ENCODE measurements at regions not wholly inside any gene's neighbourhood (a gene's known extent, or its start where the extent isn't known, plus 50 kb on each side); places are given as distances from the start of the nearest gene placed in this dataset.

DNA sequence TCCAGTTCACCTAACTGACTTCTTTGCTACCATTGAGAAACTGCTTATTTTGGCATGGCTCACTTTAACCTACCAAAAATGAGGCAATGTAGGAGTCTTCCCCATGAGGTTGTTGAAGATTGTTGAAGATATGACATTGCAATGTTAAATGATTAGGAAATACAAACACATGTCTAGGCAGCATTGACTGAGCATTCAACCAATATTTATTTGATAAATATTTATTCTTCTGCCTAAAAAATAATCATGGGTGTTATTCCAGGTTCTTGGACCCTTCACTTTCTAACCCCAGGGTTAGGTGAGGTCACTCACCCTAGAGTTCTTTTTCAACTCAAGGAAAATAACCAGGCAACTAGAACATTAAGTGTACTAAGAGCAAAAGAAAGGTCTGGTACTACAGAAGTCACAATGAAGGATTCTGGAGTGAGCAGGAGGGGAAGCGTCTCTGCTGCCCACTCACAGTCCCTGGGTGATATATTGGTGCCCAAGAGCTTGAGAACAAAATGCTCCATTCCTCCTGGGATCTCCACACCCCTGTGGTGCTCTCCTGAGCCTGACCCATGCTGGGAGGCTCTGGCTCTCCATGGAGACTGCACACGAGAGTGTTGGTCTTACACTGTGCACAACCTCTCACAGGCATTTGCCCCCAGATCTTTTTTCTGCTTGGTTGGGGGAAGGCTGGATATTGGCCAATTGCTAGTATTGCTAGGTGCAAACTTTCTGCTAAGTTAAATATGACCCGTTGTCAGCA lies 123.4 kb downstream of the SPAG6 start:
- TF ChIP-seq, protein P1, sequence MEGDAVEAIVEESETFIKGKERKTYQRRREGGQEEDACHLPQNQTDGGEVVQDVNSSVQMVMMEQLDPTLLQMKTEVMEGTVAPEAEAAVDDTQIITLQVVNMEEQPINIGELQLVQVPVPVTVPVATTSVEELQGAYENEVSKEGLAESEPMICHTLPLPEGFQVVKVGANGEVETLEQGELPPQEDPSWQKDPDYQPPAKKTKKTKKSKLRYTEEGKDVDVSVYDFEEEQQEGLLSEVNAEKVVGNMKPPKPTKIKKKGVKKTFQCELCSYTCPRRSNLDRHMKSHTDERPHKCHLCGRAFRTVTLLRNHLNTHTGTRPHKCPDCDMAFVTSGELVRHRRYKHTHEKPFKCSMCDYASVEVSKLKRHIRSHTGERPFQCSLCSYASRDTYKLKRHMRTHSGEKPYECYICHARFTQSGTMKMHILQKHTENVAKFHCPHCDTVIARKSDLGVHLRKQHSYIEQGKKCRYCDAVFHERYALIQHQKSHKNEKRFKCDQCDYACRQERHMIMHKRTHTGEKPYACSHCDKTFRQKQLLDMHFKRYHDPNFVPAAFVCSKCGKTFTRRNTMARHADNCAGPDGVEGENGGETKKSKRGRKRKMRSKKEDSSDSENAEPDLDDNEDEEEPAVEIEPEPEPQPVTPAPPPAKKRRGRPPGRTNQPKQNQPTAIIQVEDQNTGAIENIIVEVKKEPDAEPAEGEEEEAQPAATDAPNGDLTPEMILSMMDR (IDR thresholded peaks at IDR 0.05): no peak
- no peak for TF ChIP-seq POLR2AphosphoS5 (IDR thresholded peaks at IDR 0.05; ENCODE audit: low read depth, low read length)
- no peak for TF ChIP-seq SIN3A (IDR thresholded peaks at IDR 0.05; ENCODE audit: borderline replicate concordance, insufficient read depth, low read depth, low read length)
- TF ChIP-seq, protein P2, sequence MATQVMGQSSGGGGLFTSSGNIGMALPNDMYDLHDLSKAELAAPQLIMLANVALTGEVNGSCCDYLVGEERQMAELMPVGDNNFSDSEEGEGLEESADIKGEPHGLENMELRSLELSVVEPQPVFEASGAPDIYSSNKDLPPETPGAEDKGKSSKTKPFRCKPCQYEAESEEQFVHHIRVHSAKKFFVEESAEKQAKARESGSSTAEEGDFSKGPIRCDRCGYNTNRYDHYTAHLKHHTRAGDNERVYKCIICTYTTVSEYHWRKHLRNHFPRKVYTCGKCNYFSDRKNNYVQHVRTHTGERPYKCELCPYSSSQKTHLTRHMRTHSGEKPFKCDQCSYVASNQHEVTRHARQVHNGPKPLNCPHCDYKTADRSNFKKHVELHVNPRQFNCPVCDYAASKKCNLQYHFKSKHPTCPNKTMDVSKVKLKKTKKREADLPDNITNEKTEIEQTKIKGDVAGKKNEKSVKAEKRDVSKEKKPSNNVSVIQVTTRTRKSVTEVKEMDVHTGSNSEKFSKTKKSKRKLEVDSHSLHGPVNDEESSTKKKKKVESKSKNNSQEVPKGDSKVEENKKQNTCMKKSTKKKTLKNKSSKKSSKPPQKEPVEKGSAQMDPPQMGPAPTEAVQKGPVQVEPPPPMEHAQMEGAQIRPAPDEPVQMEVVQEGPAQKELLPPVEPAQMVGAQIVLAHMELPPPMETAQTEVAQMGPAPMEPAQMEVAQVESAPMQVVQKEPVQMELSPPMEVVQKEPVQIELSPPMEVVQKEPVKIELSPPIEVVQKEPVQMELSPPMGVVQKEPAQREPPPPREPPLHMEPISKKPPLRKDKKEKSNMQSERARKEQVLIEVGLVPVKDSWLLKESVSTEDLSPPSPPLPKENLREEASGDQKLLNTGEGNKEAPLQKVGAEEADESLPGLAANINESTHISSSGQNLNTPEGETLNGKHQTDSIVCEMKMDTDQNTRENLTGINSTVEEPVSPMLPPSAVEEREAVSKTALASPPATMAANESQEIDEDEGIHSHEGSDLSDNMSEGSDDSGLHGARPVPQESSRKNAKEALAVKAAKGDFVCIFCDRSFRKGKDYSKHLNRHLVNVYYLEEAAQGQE (IDR thresholded peaks at IDR 0.05; ENCODE audit: insufficient read depth in 1 of 2, low read depth in 2 of 2, low read length in 1 of 2): no peak
- no peak for TF ChIP-seq TCF7L2 (IDR thresholded peaks at IDR 0.05; ENCODE audit: low read depth, low read length)

Data from Panc1 (cell line).